Aorta (tissue), 5 donors: ENCODE measurements at regions not wholly inside any gene's neighbourhood (a gene's known extent, or its start where the extent isn't known, plus 50 kb on each side); places are given as distances from the start of the nearest gene placed in this dataset.
"Not testable (repeated sequence)": the region's sequence is repeated elsewhere in the genome, so short reads cannot be mapped to it uniquely, and the experiment has no call there.

Experiments used
- ATAC-seq: fragments of 200-7000 bp; cut with Tn5 transposase; one replicate; pipeline ENCODE4 v1.9.1; 2022; ENCODE audit warnings: moderate library complexity; ENCODE audit not compliant: low FRiP score
- DNase-seq, 2 donors: peaks; one replicate each; pipeline ENCODE4 v3.0.0-alpha.2; 2020
- H3K27ac ChIP-seq, 2 donors: one replicate each; pipeline ENCODE4 v1.5.1; 2013; ENCODE audit warnings: low read length in 2 of 2, mild to moderate bottlenecking in 2 of 2, moderate library complexity in 2 of 2, control low read depth in 1 of 2, inconsistent platforms in 1 of 2, low read depth in 1 of 2
- H3K27me3 ChIP-seq, 2 donors: one replicate each; pipeline ENCODE4 v1.6.1; 2013; ENCODE audit warnings: control low read depth in 1 of 2, low read length in 1 of 2, mild to moderate bottlenecking in 1 of 2, moderate library complexity in 1 of 2; ENCODE audit not compliant: insufficient read depth in 2 of 2, control insufficient read depth in 1 of 2
- H3K36me3 ChIP-seq, 2 donors: one replicate each; pipeline ENCODE4 v1.6.1; 2013; ENCODE audit warnings: control low read depth in 1 of 2, low read length in 1 of 2, mild to moderate bottlenecking in 1 of 2; ENCODE audit not compliant: insufficient read depth in 2 of 2, control insufficient read depth in 1 of 2
- H3K4me1 ChIP-seq, 2 donors: one replicate each; pipeline ENCODE4 v1.6.1; 2013; ENCODE audit warnings: low read length in 2 of 2, control low read depth in 1 of 2, mild to moderate bottlenecking in 1 of 2, moderate library complexity in 1 of 2; ENCODE audit not compliant: insufficient read depth in 2 of 2, control insufficient read depth in 1 of 2
- H3K4me3 ChIP-seq, 2 donors: one replicate each; pipeline ENCODE4 v1.5.1; 2013; ENCODE audit warnings: low read length in 2 of 2, control low read depth in 1 of 2, mild to moderate bottlenecking in 1 of 2
- H3K9me3 ChIP-seq: one replicate; pipeline ENCODE4 v1.6.1; 2013; ENCODE audit warnings: mild to moderate bottlenecking, low read length; ENCODE audit not compliant: control insufficient read depth
- WGBS, 2 donors: extraction: QIAGEN DNeasy Blood & Tissue Kit; methylation state at CpG; one replicate each; pipeline ENCODE4 v1.1.7; 2013; 5-methylcytosine and 5-hydroxymethylcytosine counted together
- intact Hi-C, 2 donors: fragments of 100-400 bp; cut with DNase I; formaldehyde crosslinking; loops; one replicate each; pipeline versions ENCODE4 v1.14.2 to v1.15.0; 2022
- donor health status: healthy with polysubstance abuse.
- donor health status: Bipolar disorder and iron deficiency.
- donor health status: DM: no; HTN: no; CAD: no.
- donor health status: DM: no; HTN: no; CAD: no.
- donor health status: DM: yes; HTN: yes; CAD: no.

GRCh38 chr6:118722829-118723813, 71.7 kb upstream of the CEP85L start:
- ATAC-seq (no peak), DNase-seq (no peak)
- Histone ChIP-seq H3K36me3 (no peaks in the 10 kb centered on the region), H3K9me3 (no peaks in the 10 kb centered on the region), H3K4me3 (no peak overlapping the region), H3K4me1 (no peaks in the 10 kb centered on the region), H3K27ac (no peak overlapping the region), H3K27me3 (no peaks in the 10 kb centered on the region)
- intact Hi-C loops, result no loop called here
- WGBS, 2 donors, result 72 to 80% methylated on average over 8 of the region's 8 CpGs

GRCh38 chr6:118720125-118720473, 68.7 kb upstream of the CEP85L start:
- no peak overlapping the region for H3K27ac ChIP-seq
- no peak for ATAC-seq
- H3K27me3 ChIP-seq, result no peaks in the 10 kb centered on the region
- DNase-seq, result no peak
- H3K36me3 ChIP-seq, result no peaks in the 10 kb centered on the region
- intact Hi-C loops, result no loop called here
- no peak overlapping the region for H3K4me3 ChIP-seq
- no peaks in the 10 kb centered on the region for H3K9me3 ChIP-seq
- H3K4me1 ChIP-seq, result no peaks in the 10 kb centered on the region

GRCh38 chr6:118719351-118720124, 68.1 kb upstream of the CEP85L start:
- 64 to 78% methylated on average over 6 of the region's 6 CpGs for WGBS, 2 donors
- Histone ChIP-seq H3K27me3 (no peaks in the 10 kb centered on the region), H3K36me3 (no peaks in the 10 kb centered on the region), H3K9me3 (no peaks in the 10 kb centered on the region), H3K4me1 (no peaks in the 10 kb centered on the region), H3K4me3 (no peak overlapping the region), H3K27ac (no peak overlapping the region)
- DNase-seq, result no peak
- intact Hi-C loops, result no loop called here
- no peak for ATAC-seq

- Histone ChIP-seq H3K9me3 (no peaks in the 10 kb centered on the region), H3K27ac (no peak overlapping the region), H3K4me3 (no peak overlapping the region), H3K4me1 (no peaks in the 10 kb centered on the region), H3K36me3 (no peaks in the 10 kb centered on the region), H3K27me3 (no peaks in the 10 kb centered on the region)
- no peak for ATAC-seq
- intact Hi-C loops, result no loop called here
- 91 to 93% methylated on average over 7 of the region's 7 CpGs for WGBS, 2 donors
- DNase-seq, result no peak
These were observed 67.5 kb upstream of the CEP85L start for GRCh38 chr6:118718903-118719302.

- H3K4me3 ChIP-seq, result no peak overlapping the region
- H3K27me3 ChIP-seq, result no peaks in the 10 kb centered on the region
- no peaks in the 10 kb centered on the region for H3K4me1 ChIP-seq
- H3K27ac ChIP-seq, result no peak overlapping the region
- intact Hi-C loops, result no loop called here
- ATAC-seq (no peak), DNase-seq (no peak)
- H3K36me3 ChIP-seq, result no peaks in the 10 kb centered on the region
- no peaks in the 10 kb centered on the region for H3K9me3 ChIP-seq
- 95 to 96% methylated on average over 4 of the region's 4 CpGs for WGBS, 2 donors
These were observed 66.9 kb upstream of the CEP85L start for GRCh38 chr6:118718297-118718696.

GRCh38 chr6:118717106-118717505, 65.7 kb upstream of the CEP85L start:
- Histone ChIP-seq H3K4me3 (no peak overlapping the region), H3K27me3 (no peaks in the 10 kb centered on the region), H3K27ac (no peak overlapping the region), H3K36me3 (no peaks in the 10 kb centered on the region), H3K4me1 (no peaks in the 10 kb centered on the region), H3K9me3 (no peaks in the 10 kb centered on the region)
- ATAC-seq (no peak), DNase-seq (no peak)
- WGBS, 2 donors, result 93 to 94% methylated on average over 13 of the region's 13 CpGs
- intact Hi-C loops, result no loop called here

- H3K4me3 ChIP-seq, H3K36me3 ChIP-seq, ATAC-seq, H3K9me3 ChIP-seq, DNase-seq, H3K27me3 ChIP-seq, H3K27ac ChIP-seq, intact Hi-C loops, H3K4me1 ChIP-seq: not testable (repeated sequence)
- 91 to 93% methylated on average over 5 of the region's 5 CpGs for WGBS, 2 donors
These were observed 64.5 kb upstream of the CEP85L start for GRCh38 chr6:118715907-118716306.

- ATAC-seq (no peak), DNase-seq (no peak)
- no peak overlapping the region for H3K4me3 ChIP-seq
- no peaks in the 10 kb centered on the region for H3K27me3 ChIP-seq
- intact Hi-C loops, result no loop called here
- no peak overlapping the region for H3K27ac ChIP-seq
- H3K4me1 ChIP-seq, result no peaks in the 10 kb centered on the region
- no peaks in the 10 kb centered on the region for H3K9me3 ChIP-seq
- no peaks in the 10 kb centered on the region for H3K36me3 ChIP-seq
- 96 to 97% methylated on average over 2 of the region's 2 CpGs for WGBS, 2 donors
These were observed 64.0 kb upstream of the CEP85L start for GRCh38 chr6:118715376-118715775.

- H3K27ac ChIP-seq, result no peak overlapping the region
- H3K9me3 ChIP-seq, result no peaks in the 10 kb centered on the region
- 94 to 97% methylated on average over 3 of the region's 3 CpGs for WGBS, 2 donors
- ATAC-seq (no peak), DNase-seq (no peak)
- no peaks in the 10 kb centered on the region for H3K27me3 ChIP-seq
- intact Hi-C loops, result no loop called here
- H3K36me3 ChIP-seq, result no peaks in the 10 kb centered on the region
- no peak overlapping the region for H3K4me3 ChIP-seq
- no peaks in the 10 kb centered on the region for H3K4me1 ChIP-seq
These were observed 63.4 kb upstream of the CEP85L start for GRCh38 chr6:118714756-118715155.
